ENCODE measurements at regions not wholly inside any gene's neighbourhood (a gene's known extent, or its start where the extent isn't known, plus 50 kb on each side); places are given as distances from the start of the nearest gene placed in this dataset.
"Not testable (repeated sequence)": the region's sequence is repeated elsewhere in the genome, so short reads cannot be mapped to it uniquely, and the experiment has no call there.

- Histone ChIP-seq H3K9ac (ENCODE audit: low read length) (no peak overlapping the region), H3K36me3 (ENCODE audit: insufficient read depth, low read length) (no peaks in the 10 kb centered on the region), H3K27me3 (ENCODE audit: insufficient read depth, low read depth, low read length) (no peaks in the 10 kb centered on the region), H3K9me3 (ENCODE audit: low read length) (no peaks in the 10 kb centered on the region), H3K27ac (ENCODE audit: low read length) (no peak overlapping the region), H3K4me2 (ENCODE audit: low read length) (no peak overlapping the region), H4K20me1 (ENCODE audit: insufficient read depth) (no peaks in the 10 kb centered on the region), H3F3A (ENCODE audit: insufficient read depth, low read length, poor library complexity, severe bottlenecking) (no peaks in the 10 kb centered on the region), H3K4me3 (ENCODE audit: low read length) (no peak overlapping the region), H3K9me2 (ENCODE audit: insufficient read depth, low read length) (no peaks in the 10 kb centered on the region), H2AFZ (ENCODE audit: low read depth, low read length) (no peak overlapping the region), H3K79me2 (replicated peaks; ENCODE audit: insufficient read depth, low read length) (no peaks in the 10 kb centered on the region)
- no peak for TF ChIP-seq SMC3 (conservative IDR thresholded peaks at IDR 0.05; ENCODE audit: poor library complexity)
Observed at GRCh38 chr4:131603705-131604104, 1545.4 kb upstream of the PCDH10 start.

- H3F3A ChIP-seq (ENCODE audit: insufficient read depth, low read length, poor library complexity, severe bottlenecking), result no peaks in the 10 kb centered on the region
- no peak overlapping the region for H2AFZ ChIP-seq (ENCODE audit: low read depth, low read length)
- no peaks in the 10 kb centered on the region for H4K20me1 ChIP-seq (ENCODE audit: insufficient read depth)
- H3K36me3 ChIP-seq (ENCODE audit: insufficient read depth, low read length), result no peaks in the 10 kb centered on the region
- H3K9me3 ChIP-seq (ENCODE audit: low read length), result no peaks in the 10 kb centered on the region
- H3K27me3 ChIP-seq (ENCODE audit: insufficient read depth, low read depth, low read length), result no peaks in the 10 kb centered on the region
- TF ChIP-seq RAD21 (conservative IDR thresholded peaks at IDR 0.05) (no peak), CTCF (IDR thresholded peaks at IDR 0.05; ENCODE audit: poor library complexity, severe bottlenecking) (no peak)
- TF ChIP-seq, protein P1, sequence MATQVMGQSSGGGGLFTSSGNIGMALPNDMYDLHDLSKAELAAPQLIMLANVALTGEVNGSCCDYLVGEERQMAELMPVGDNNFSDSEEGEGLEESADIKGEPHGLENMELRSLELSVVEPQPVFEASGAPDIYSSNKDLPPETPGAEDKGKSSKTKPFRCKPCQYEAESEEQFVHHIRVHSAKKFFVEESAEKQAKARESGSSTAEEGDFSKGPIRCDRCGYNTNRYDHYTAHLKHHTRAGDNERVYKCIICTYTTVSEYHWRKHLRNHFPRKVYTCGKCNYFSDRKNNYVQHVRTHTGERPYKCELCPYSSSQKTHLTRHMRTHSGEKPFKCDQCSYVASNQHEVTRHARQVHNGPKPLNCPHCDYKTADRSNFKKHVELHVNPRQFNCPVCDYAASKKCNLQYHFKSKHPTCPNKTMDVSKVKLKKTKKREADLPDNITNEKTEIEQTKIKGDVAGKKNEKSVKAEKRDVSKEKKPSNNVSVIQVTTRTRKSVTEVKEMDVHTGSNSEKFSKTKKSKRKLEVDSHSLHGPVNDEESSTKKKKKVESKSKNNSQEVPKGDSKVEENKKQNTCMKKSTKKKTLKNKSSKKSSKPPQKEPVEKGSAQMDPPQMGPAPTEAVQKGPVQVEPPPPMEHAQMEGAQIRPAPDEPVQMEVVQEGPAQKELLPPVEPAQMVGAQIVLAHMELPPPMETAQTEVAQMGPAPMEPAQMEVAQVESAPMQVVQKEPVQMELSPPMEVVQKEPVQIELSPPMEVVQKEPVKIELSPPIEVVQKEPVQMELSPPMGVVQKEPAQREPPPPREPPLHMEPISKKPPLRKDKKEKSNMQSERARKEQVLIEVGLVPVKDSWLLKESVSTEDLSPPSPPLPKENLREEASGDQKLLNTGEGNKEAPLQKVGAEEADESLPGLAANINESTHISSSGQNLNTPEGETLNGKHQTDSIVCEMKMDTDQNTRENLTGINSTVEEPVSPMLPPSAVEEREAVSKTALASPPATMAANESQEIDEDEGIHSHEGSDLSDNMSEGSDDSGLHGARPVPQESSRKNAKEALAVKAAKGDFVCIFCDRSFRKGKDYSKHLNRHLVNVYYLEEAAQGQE (IDR thresholded peaks at IDR 0.05; ENCODE audit: borderline replicate concordance), result no peak
- no peaks in the 10 kb centered on the region for H3K79me2 ChIP-seq (replicated peaks; ENCODE audit: insufficient read depth, low read length)
- no peaks in the 10 kb centered on the region for H3K9me2 ChIP-seq (ENCODE audit: insufficient read depth, low read length)
- no peak overlapping the region for H3K9ac ChIP-seq (ENCODE audit: low read length)
- H3K27ac ChIP-seq (ENCODE audit: low read length), result no peak overlapping the region
- H3K4me3 ChIP-seq (ENCODE audit: low read length), result no peak overlapping the region
- H3K4me2 ChIP-seq (ENCODE audit: low read length), result no peak overlapping the region
Observed at GRCh38 chr4:131609039-131609438, 1540.1 kb upstream of the PCDH10 start.

DNA sequence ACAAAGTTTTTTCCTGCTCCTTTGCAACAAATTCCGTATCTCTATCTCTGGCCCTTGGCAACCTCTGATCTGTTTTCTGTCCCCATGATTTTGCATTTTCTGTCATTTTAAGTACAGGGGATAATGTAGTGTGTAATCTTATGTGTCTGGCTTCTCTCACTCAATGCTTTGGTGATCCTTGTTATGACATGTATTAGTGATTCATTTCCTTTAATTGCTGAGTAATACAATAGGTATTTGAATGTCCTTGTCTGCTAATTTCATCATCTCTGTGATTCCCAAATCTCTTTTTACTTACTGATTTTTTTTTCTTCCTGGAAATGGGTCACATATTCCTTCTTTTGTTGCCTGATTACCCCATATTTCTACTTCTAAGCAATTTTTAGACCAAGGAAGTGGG lies 1538.6 kb upstream of the PCDH10 start:
- H3K4me2 ChIP-seq (ENCODE audit: low read length); H3K9me3 ChIP-seq (ENCODE audit: low read length); H3K9ac ChIP-seq (ENCODE audit: low read length); H3K9me2 ChIP-seq (ENCODE audit: insufficient read depth, low read length); H3K79me2 ChIP-seq (replicated peaks; ENCODE audit: insufficient read depth, low read length); H3K4me3 ChIP-seq (ENCODE audit: low read length); H3F3A ChIP-seq (ENCODE audit: insufficient read depth, low read length, poor library complexity, severe bottlenecking); H2AFZ ChIP-seq (ENCODE audit: low read depth, low read length); H4K20me1 ChIP-seq (ENCODE audit: insufficient read depth); H3K27me3 ChIP-seq (ENCODE audit: insufficient read depth, low read depth, low read length); H3K36me3 ChIP-seq (ENCODE audit: insufficient read depth, low read length); H3K27ac ChIP-seq (ENCODE audit: low read length): not testable (repeated sequence)

Measured in neural cell (in vitro differentiated cells).